ENCODE measurements at regions not wholly inside any gene's neighbourhood (a gene's known extent, or its start where the extent isn't known, plus 50 kb on each side); places are given as distances from the start of the nearest gene placed in this dataset.
"Not testable (repeated sequence)": the region's sequence is repeated elsewhere in the genome, so short reads cannot be mapped to it uniquely, and the experiment has no call there.

DNA sequence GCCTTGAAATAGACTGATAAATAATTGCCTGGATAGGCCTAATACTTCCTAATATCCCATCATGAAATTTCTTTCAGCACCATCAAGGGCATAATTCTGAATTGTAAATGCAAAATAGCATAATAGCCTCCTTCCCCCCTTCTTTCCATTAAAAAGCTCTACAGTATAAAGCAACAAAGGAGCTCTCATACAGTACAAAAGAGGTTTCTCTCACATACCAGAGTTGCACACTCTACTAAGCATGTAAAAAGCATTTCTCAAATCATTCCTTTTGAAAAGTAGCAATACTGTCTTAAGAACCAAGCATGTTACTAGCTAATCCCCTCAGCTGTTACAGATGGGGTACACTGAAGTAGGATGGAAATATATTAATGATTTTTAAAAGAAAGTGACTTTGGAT lies 509.0 kb downstream of the KLHL13 start:
- intact Hi-C loops (cut with DNase I, micrococcal nuclease), result no loop called here
- Histone ChIP-seq H3K4me1 (ENCODE audit: low read depth) (no peaks in the 10 kb centered on the region), H3K4me3 (no peak overlapping the region), H3K36me3 (ENCODE audit: low read depth) (no peaks in the 10 kb centered on the region), H3K9me3 (no peaks in the 10 kb centered on the region)
- no peak for ATAC-seq
- DNase-seq, result no peak
- TF ChIP-seq CTCF (IDR thresholded peaks at IDR 0.05), result no peak

GRCh38 chrX:117606101-117606500 lies 510.5 kb downstream of the KLHL13 start:
- H3K4me3 ChIP-seq; intact Hi-C loops (cut with DNase I, micrococcal nuclease); H3K36me3 ChIP-seq (ENCODE audit: low read depth); DNase-seq; ATAC-seq; H3K4me1 ChIP-seq (ENCODE audit: low read depth); H3K9me3 ChIP-seq: not testable (repeated sequence)

- H3K9me3 ChIP-seq, result peaks cover 6% of the 10 kb centered on the region
- no peaks in the 10 kb centered on the region for H3K4me1 ChIP-seq (ENCODE audit: low read depth)
- DNase-seq, result no peak
- no peak for ATAC-seq
- intact Hi-C loops (cut with DNase I, micrococcal nuclease), result no loop called here
- H3K36me3 ChIP-seq (ENCODE audit: low read depth), result no peaks in the 10 kb centered on the region
- H3K4me3 ChIP-seq, result no peak overlapping the region
- TF ChIP-seq CTCF (IDR thresholded peaks at IDR 0.05), result no peak
These were observed 546.5 kb downstream of the KLHL13 start for GRCh38 chrX:117570160-117570559.

GRCh38 chrX:117568238-117568637 lies 548.4 kb downstream of the KLHL13 start:
- no peak for TF ChIP-seq CTCF (IDR thresholded peaks at IDR 0.05)
- Histone ChIP-seq H3K4me1 (ENCODE audit: low read depth) (no peaks in the 10 kb centered on the region), H3K9me3 (peaks cover 8% of the 10 kb centered on the region), H3K36me3 (ENCODE audit: low read depth) (no peaks in the 10 kb centered on the region), H3K4me3 (no peak overlapping the region)
- intact Hi-C loops (cut with DNase I, micrococcal nuclease), result no loop called here
- DNase-seq (no peak), ATAC-seq (peak; percentile 51)

DNA sequence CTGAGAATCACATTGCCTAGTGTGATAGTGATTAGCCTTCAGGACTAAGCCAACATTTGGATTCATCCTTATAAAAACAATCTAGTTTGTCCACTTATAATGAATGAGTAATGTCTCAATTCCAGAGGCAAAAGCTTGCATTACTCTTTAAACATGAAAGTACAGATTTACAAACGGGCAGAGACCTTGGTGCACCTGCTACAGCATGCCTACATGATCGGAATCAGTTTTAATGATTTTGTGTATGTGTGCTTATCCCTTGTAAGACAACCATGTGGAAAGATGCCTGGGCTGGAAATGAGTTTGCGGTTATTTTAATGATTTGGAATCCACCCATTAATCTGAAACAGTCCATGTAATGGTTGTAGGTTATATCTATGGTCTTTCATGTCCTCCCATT lies 572.7 kb downstream of the KLHL13 start:
- Histone ChIP-seq H3K9me3 (no peaks in the 10 kb centered on the region), H3K4me3 (no peak overlapping the region), H3K36me3 (ENCODE audit: low read depth) (no peaks in the 10 kb centered on the region), H3K4me1 (ENCODE audit: low read depth) (no peaks in the 10 kb centered on the region)
- DNase-seq (no peak), ATAC-seq (no peak)
- intact Hi-C loops (cut with DNase I, micrococcal nuclease), result no loop called here
- no peak for TF ChIP-seq CTCF (IDR thresholded peaks at IDR 0.05)

- intact Hi-C loops (cut with DNase I, micrococcal nuclease), result no loop called here
- no peaks in the 10 kb centered on the region for H3K4me1 ChIP-seq (ENCODE audit: low read depth)
- H3K9me3 ChIP-seq, result no peaks in the 10 kb centered on the region
- ATAC-seq (peak; percentile 51), DNase-seq (no peak)
- H3K4me3 ChIP-seq, result no peak overlapping the region
- TF ChIP-seq CTCF (IDR thresholded peaks at IDR 0.05), result no peak
- no peaks in the 10 kb centered on the region for H3K36me3 ChIP-seq (ENCODE audit: low read depth)
These were observed 577.6 kb downstream of the KLHL13 start for GRCh38 chrX:117539090-117539418.

All from mucosa of descending colon (tissue), 3 donors.